OCI-LY3 (cell line): ENCODE measurements at regions not wholly inside any gene's neighbourhood (a gene's known extent, or its start where the extent isn't known, plus 50 kb on each side); places are given as distances from the start of the nearest gene placed in this dataset.

ENCODE experiments used
- EZH2phosphoT487 ChIP-seq: fragments of 200-600 bp; shearing (Covaris generic); IDR thresholded peaks from 2 replicates; pipeline ENCODE4 v1.6.1; 2018; ENCODE audit warnings: antibody characterized with exemption, mixed run types, low read depth
- TF ChIP-seq, protein P1 (sequence below): fragments of 200-600, 300-600 bp; sonication (generic); IDR thresholded peaks from 2 replicates; pipeline ENCODE4 v1.5.1; 2014; ENCODE audit warnings: antibody characterized with exemption, low read length, low read depth

DNA sequence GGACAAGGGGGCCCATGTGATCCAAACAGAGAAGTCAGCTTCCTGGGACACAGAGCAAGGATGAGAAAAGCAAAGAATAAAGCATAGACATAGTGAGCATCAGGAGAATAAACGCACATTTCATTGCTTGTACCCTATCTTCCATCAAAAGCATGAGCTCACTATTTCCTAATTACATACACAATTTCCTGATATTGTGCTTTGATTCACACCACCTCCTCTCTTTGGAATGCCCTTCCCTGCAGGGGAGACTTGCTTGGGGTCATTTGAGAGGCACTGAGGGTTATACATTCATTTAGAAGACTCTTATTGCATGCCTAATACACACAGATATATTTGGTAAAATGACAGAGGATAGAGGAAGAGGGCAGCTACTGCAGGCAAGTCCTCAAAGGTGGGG lies 185.4 kb downstream of the SEC16B start:
- TF ChIP-seq, protein P1, sequence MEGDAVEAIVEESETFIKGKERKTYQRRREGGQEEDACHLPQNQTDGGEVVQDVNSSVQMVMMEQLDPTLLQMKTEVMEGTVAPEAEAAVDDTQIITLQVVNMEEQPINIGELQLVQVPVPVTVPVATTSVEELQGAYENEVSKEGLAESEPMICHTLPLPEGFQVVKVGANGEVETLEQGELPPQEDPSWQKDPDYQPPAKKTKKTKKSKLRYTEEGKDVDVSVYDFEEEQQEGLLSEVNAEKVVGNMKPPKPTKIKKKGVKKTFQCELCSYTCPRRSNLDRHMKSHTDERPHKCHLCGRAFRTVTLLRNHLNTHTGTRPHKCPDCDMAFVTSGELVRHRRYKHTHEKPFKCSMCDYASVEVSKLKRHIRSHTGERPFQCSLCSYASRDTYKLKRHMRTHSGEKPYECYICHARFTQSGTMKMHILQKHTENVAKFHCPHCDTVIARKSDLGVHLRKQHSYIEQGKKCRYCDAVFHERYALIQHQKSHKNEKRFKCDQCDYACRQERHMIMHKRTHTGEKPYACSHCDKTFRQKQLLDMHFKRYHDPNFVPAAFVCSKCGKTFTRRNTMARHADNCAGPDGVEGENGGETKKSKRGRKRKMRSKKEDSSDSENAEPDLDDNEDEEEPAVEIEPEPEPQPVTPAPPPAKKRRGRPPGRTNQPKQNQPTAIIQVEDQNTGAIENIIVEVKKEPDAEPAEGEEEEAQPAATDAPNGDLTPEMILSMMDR, result no peak
- TF ChIP-seq EZH2phosphoT487, result no peak
